ENCODE measurements at regions not wholly inside any gene's neighbourhood (a gene's known extent, or its start where the extent isn't known, plus 50 kb on each side); places are given as distances from the start of the nearest gene placed in this dataset.

- DNase-seq: no peak
These were observed 269.3 kb downstream of the BUD13 start for GRCh38 chr11:116503216-116504160.

- no peak for DNase-seq
These were observed 270.1 kb downstream of the BUD13 start for GRCh38 chr11:116502641-116503061.

- DNase-seq: no peak
These were observed 271.1 kb downstream of the BUD13 start for GRCh38 chr11:116501728-116502127.

GRCh38 chr11:116500947-116501602 is 271.7 kb downstream of the BUD13 start:
- DNase-seq: peak; percentile 85

GRCh38 chr11:116500026-116500946 is 272.5 kb downstream of the BUD13 start:
- no peak for DNase-seq

GRCh38 chr11:116499396-116500003 is 273.3 kb downstream of the BUD13 start:
- DNase-seq: peak; percentile 33

- DNase-seq: no peak
These were observed 274.6 kb downstream of the BUD13 start for GRCh38 chr11:116498161-116498560.

- no peak for DNase-seq
These were observed 280.2 kb downstream of the BUD13 start for GRCh38 chr11:116492600-116492999.

- DNase-seq: no peak
These were observed 283.9 kb downstream of the BUD13 start for GRCh38 chr11:116488836-116489389.

GRCh38 chr11:116485425-116485824 is 287.4 kb downstream of the BUD13 start:
- DNase-seq: no peak

GRCh38 chr11:116482716-116483115 is 290.1 kb downstream of the BUD13 start:
- no peak for DNase-seq

GRCh38 chr11:116481126-116481675 is 291.6 kb downstream of the BUD13 start:
- DNase-seq: no peak

GRCh38 chr11:116478669-116479668 is 293.8 kb downstream of the BUD13 start:
- no peak for DNase-seq

GRCh38 chr11:116478205-116478604 is 294.6 kb downstream of the BUD13 start:
- no peak for DNase-seq

- DNase-seq: no peak
These were observed 298.9 kb downstream of the BUD13 start for GRCh38 chr11:116473790-116474346.

GRCh38 chr11:116473206-116473769 is 299.5 kb downstream of the BUD13 start:
- no peak for DNase-seq

- DNase-seq: no peak
These were observed 300.1 kb downstream of the BUD13 start for GRCh38 chr11:116472651-116473050.

- DNase-seq: no peak
These were observed 301.1 kb downstream of the BUD13 start for GRCh38 chr11:116471608-116472256.

- no peak for DNase-seq
These were observed 304.1 kb downstream of the BUD13 start for GRCh38 chr11:116468699-116469098.
